ENCODE measurements at regions not wholly inside any gene's neighbourhood (a gene's known extent, or its start where the extent isn't known, plus 50 kb on each side); places are given as distances from the start of the nearest gene placed in this dataset.

GRCh38 chr18:14905350-14905749 lies 157.4 kb downstream of the ANKRD30B start:
- H3K9me3 Mint-ChIP-seq, result no peaks in the 10 kb centered on the region
- no peak overlapping the region for H3K27ac Mint-ChIP-seq
- H3K36me3 Mint-ChIP-seq (ENCODE audit: insufficient read depth in 2 of 2), result no peaks in the 10 kb centered on the region
- no peaks in the 10 kb centered on the region for H3K27me3 Mint-ChIP-seq (ENCODE audit: low read depth)
- DNase-seq (no peak), ATAC-seq (replicated peaks in 1 of 2) (no peak)
- H3K4me3 Mint-ChIP-seq, result no peak overlapping the region
- no peaks in the 10 kb centered on the region for H3K4me1 Mint-ChIP-seq (ENCODE audit: low read depth)

- DNase-seq, result no peak
- Mint-ChIP-seq H3K36me3 (ENCODE audit: insufficient read depth in 2 of 2) (no peaks in the 10 kb centered on the region), H3K9me3 (no peaks in the 10 kb centered on the region), H3K4me1 (ENCODE audit: low read depth) (no peaks in the 10 kb centered on the region), H3K4me3 (no peak overlapping the region), H3K27me3 (ENCODE audit: low read depth) (no peaks in the 10 kb centered on the region), H3K27ac (no peak overlapping the region)
- ATAC-seq (replicated peaks in 1 of 2), result no peak
Measured at GRCh38 chr18:14905979-14906378, 158.0 kb downstream of the ANKRD30B start.

GRCh38 chr18:14907420-14907819 lies 159.4 kb downstream of the ANKRD30B start:
- H3K36me3 Mint-ChIP-seq (ENCODE audit: insufficient read depth in 2 of 2), result no peaks in the 10 kb centered on the region
- H3K4me1 Mint-ChIP-seq (ENCODE audit: low read depth), result no peaks in the 10 kb centered on the region
- ATAC-seq (replicated peaks in 1 of 2) (no peak), DNase-seq (no peak)
- H3K9me3 Mint-ChIP-seq, result no peaks in the 10 kb centered on the region
- no peak overlapping the region for H3K27ac Mint-ChIP-seq
- H3K27me3 Mint-ChIP-seq (ENCODE audit: low read depth), result no peaks in the 10 kb centered on the region
- H3K4me3 Mint-ChIP-seq, result no peak overlapping the region

- H3K4me1 Mint-ChIP-seq (ENCODE audit: low read depth), result no peaks in the 10 kb centered on the region
- H3K9me3 Mint-ChIP-seq, result no peaks in the 10 kb centered on the region
- H3K27ac Mint-ChIP-seq, result no peak overlapping the region
- DNase-seq (no peak), ATAC-seq (replicated peaks in 1 of 2) (no peak)
- no peak overlapping the region for H3K4me3 Mint-ChIP-seq
- no peaks in the 10 kb centered on the region for H3K36me3 Mint-ChIP-seq (ENCODE audit: insufficient read depth in 2 of 2)
- H3K27me3 Mint-ChIP-seq (ENCODE audit: low read depth), result no peaks in the 10 kb centered on the region
Measured at GRCh38 chr18:14908541-14908940, 160.6 kb downstream of the ANKRD30B start.

GRCh38 chr18:14912967-14913366 lies 165.0 kb downstream of the ANKRD30B start:
- H3K27me3 Mint-ChIP-seq (ENCODE audit: low read depth), result no peaks in the 10 kb centered on the region
- no peak overlapping the region for H3K4me3 Mint-ChIP-seq
- DNase-seq (no peak), ATAC-seq (replicated peaks in 1 of 2) (no peak)
- no peaks in the 10 kb centered on the region for H3K4me1 Mint-ChIP-seq (ENCODE audit: low read depth)
- no peak overlapping the region for H3K27ac Mint-ChIP-seq
- H3K9me3 Mint-ChIP-seq, result no peaks in the 10 kb centered on the region
- no peaks in the 10 kb centered on the region for H3K36me3 Mint-ChIP-seq (ENCODE audit: insufficient read depth in 2 of 2)

GRCh38 chr18:14914121-14914520 lies 166.1 kb downstream of the ANKRD30B start:
- no peak overlapping the region for H3K4me3 Mint-ChIP-seq
- H3K27ac Mint-ChIP-seq, result no peak overlapping the region
- H3K9me3 Mint-ChIP-seq, result no peaks in the 10 kb centered on the region

GRCh38 chr18:14914771-14915170 lies 166.8 kb downstream of the ANKRD30B start:
- H3K9me3 Mint-ChIP-seq, result no peaks in the 10 kb centered on the region

More at GRCh38 chr18:14914121-14914520, 166.1 kb downstream of the ANKRD30B start:
- Mint-ChIP-seq H3K36me3 (ENCODE audit: insufficient read depth in 2 of 2) (no peaks in the 10 kb centered on the region), H3K4me1 (ENCODE audit: low read depth) (no peaks in the 10 kb centered on the region), H3K27me3 (ENCODE audit: low read depth) (no peaks in the 10 kb centered on the region)
- no peak for DNase-seq
- no peak for ATAC-seq (replicated peaks in 1 of 2)

GRCh38 chr18:14916181-14916580 lies 168.2 kb downstream of the ANKRD30B start:
- no peak for DNase-seq
- H3K9me3 Mint-ChIP-seq, result no peaks in the 10 kb centered on the region

More at GRCh38 chr18:14914771-14915170, 166.8 kb downstream of the ANKRD30B start:
- ATAC-seq (replicated peaks in 1 of 2) (no peak), DNase-seq (no peak)
- Mint-ChIP-seq H3K27me3 (ENCODE audit: low read depth) (no peaks in the 10 kb centered on the region), H3K36me3 (ENCODE audit: insufficient read depth in 2 of 2) (no peaks in the 10 kb centered on the region), H3K27ac (no peak overlapping the region), H3K4me1 (ENCODE audit: low read depth) (no peaks in the 10 kb centered on the region), H3K4me3 (no peak overlapping the region)

GRCh38 chr18:14916851-14917250 lies 168.9 kb downstream of the ANKRD30B start:
- Mint-ChIP-seq H3K9me3 (no peaks in the 10 kb centered on the region), H3K27ac (no peak overlapping the region), H3K4me1 (ENCODE audit: low read depth) (no peaks in the 10 kb centered on the region), H3K27me3 (ENCODE audit: low read depth) (no peaks in the 10 kb centered on the region), H3K36me3 (ENCODE audit: insufficient read depth in 2 of 2) (no peaks in the 10 kb centered on the region), H3K4me3 (no peak overlapping the region)
- no peak for ATAC-seq (replicated peaks in 1 of 2)
- no peak for DNase-seq

More at GRCh38 chr18:14916181-14916580, 168.2 kb downstream of the ANKRD30B start:
- ATAC-seq (replicated peaks in 1 of 2), result no peak
- H3K4me1 Mint-ChIP-seq (ENCODE audit: low read depth), result no peaks in the 10 kb centered on the region
- H3K27me3 Mint-ChIP-seq (ENCODE audit: low read depth), result no peaks in the 10 kb centered on the region
- H3K36me3 Mint-ChIP-seq (ENCODE audit: insufficient read depth in 2 of 2), result no peaks in the 10 kb centered on the region
- H3K4me3 Mint-ChIP-seq, result no peak overlapping the region
- no peak overlapping the region for H3K27ac Mint-ChIP-seq

GRCh38 chr18:14917311-14917710 lies 169.3 kb downstream of the ANKRD30B start:
- Mint-ChIP-seq H3K27ac (no peak overlapping the region), H3K36me3 (ENCODE audit: insufficient read depth in 2 of 2) (no peaks in the 10 kb centered on the region), H3K4me3 (no peak overlapping the region), H3K27me3 (ENCODE audit: low read depth) (no peaks in the 10 kb centered on the region), H3K9me3 (no peaks in the 10 kb centered on the region), H3K4me1 (ENCODE audit: low read depth) (no peaks in the 10 kb centered on the region)
- DNase-seq (no peak), ATAC-seq (replicated peaks in 1 of 2) (no peak)

GRCh38 chr18:14919666-14920065 lies 171.7 kb downstream of the ANKRD30B start:
- H3K27me3 Mint-ChIP-seq (ENCODE audit: low read depth), result no peaks in the 10 kb centered on the region
- H3K36me3 Mint-ChIP-seq (ENCODE audit: insufficient read depth in 2 of 2), result no peaks in the 10 kb centered on the region
- no peaks in the 10 kb centered on the region for H3K4me1 Mint-ChIP-seq (ENCODE audit: low read depth)
- H3K27ac Mint-ChIP-seq, result no peak overlapping the region
- DNase-seq, result no peak
- H3K9me3 Mint-ChIP-seq, result no peaks in the 10 kb centered on the region
- no peak overlapping the region for H3K4me3 Mint-ChIP-seq
- ATAC-seq (replicated peaks in 1 of 2), result no peak

- DNase-seq (no peak), ATAC-seq (replicated peaks in 1 of 2) (no peak)
- Mint-ChIP-seq H3K27ac (no peak overlapping the region), H3K36me3 (ENCODE audit: insufficient read depth in 2 of 2) (no peaks in the 10 kb centered on the region), H3K4me3 (no peak overlapping the region), H3K4me1 (ENCODE audit: low read depth) (no peaks in the 10 kb centered on the region), H3K9me3 (no peaks in the 10 kb centered on the region), H3K27me3 (ENCODE audit: low read depth) (no peaks in the 10 kb centered on the region)
Measured at GRCh38 chr18:14921031-14921430, 173.1 kb downstream of the ANKRD30B start.

GRCh38 chr18:14921547-14921946 lies 173.6 kb downstream of the ANKRD30B start:
- no peak overlapping the region for H3K27ac Mint-ChIP-seq
- H3K4me3 Mint-ChIP-seq, result no peak overlapping the region

GRCh38 chr18:14922031-14922430 lies 174.1 kb downstream of the ANKRD30B start:
- Mint-ChIP-seq H3K9me3 (no peaks in the 10 kb centered on the region), H3K4me1 (ENCODE audit: low read depth) (no peaks in the 10 kb centered on the region), H3K36me3 (ENCODE audit: insufficient read depth in 2 of 2) (no peaks in the 10 kb centered on the region), H3K27me3 (ENCODE audit: low read depth) (no peaks in the 10 kb centered on the region), H3K4me3 (no peak overlapping the region), H3K27ac (no peak overlapping the region)
- ATAC-seq (replicated peaks in 1 of 2) (no peak), DNase-seq (no peak)

More at GRCh38 chr18:14921547-14921946, 173.6 kb downstream of the ANKRD30B start:
- Mint-ChIP-seq H3K36me3 (ENCODE audit: insufficient read depth in 2 of 2) (no peaks in the 10 kb centered on the region), H3K9me3 (no peaks in the 10 kb centered on the region), H3K27me3 (ENCODE audit: low read depth) (no peaks in the 10 kb centered on the region), H3K4me1 (ENCODE audit: low read depth) (no peaks in the 10 kb centered on the region)
- ATAC-seq (replicated peaks in 1 of 2) (no peak), DNase-seq (no peak)
